Panc1 (cell line): ENCODE measurements at regions not wholly inside any gene's neighbourhood (a gene's known extent, or its start where the extent isn't known, plus 50 kb on each side); places are given as distances from the start of the nearest gene placed in this dataset.

Experiments
- ATAC-seq: fragments of 200-7000 bp; cut with Tn5 transposase; 2 replicates; pipeline ENCODE4 v1.9.1; 2020; ENCODE audit warnings: mild to moderate bottlenecking, moderate library complexity
- BruUV-seq: library from RNA; stranded (reverse); fragments of 400-500 nt; replicated peaks from 2 replicates; lab custom pipeline; 2021; lab: Mats Ljungman, UMichigan
- CTCF ChIA-PET: fragments of 300-600 bp; sonication (Branson Sonifier 250); formaldehyde crosslinking; loops from one replicate; lab custom pipeline; 2022; ENCODE audit warnings: antibody characterized with exemption; lab: Charles Lee
- POLR2A ChIA-PET: fragments of 300-600 bp; sonication (Branson Sonifier 250); formaldehyde crosslinking; loops from one replicate; lab custom pipeline; 2022; ENCODE audit warnings: antibody characterized with exemption; lab: Charles Lee
- DNase-seq: peaks from one replicate; pipeline ENCODE4 v3.0.0-alpha.2; 2010; ENCODE audit warnings: low read depth, low spot score
- H3K27ac ChIP-seq: 2 replicates; pipeline ENCODE4 v1.5.1; 2011; ENCODE audit warnings: mild to moderate bottlenecking, low read length, inconsistent platforms
- H3K27me3 ChIP-seq: fragments of 200-500 bp; sonication (Bioruptor generic); 2 replicates; pipeline ENCODE4 v1.6.0; 2014; ENCODE audit warnings: low read length, inconsistent platforms; ENCODE audit not compliant: control insufficient read depth, insufficient read depth
- H3K36me3 ChIP-seq: fragments of 200-500 bp; sonication (Bioruptor generic); 2 replicates; pipeline ENCODE4 v1.5.1; 2014; ENCODE audit warnings: inconsistent platforms, mild to moderate bottlenecking, low read length, moderate library complexity; ENCODE audit not compliant: control insufficient read depth, insufficient read depth
- H3K4me1 ChIP-seq: 2 replicates; pipeline ENCODE4 v1.5.1; 2011; ENCODE audit warnings: inconsistent platforms, mild to moderate bottlenecking, low read length, moderate library complexity; ENCODE audit not compliant: control insufficient read depth, insufficient read depth
- H3K4me3 ChIP-seq, 2 experiments: 2 replicates each; pipeline ENCODE4 v1.5.1; 2011 to 2012; ENCODE audit warnings: low read depth in 2 of 2, low read length in 2 of 2, mild to moderate bottlenecking in 2 of 2, inconsistent platforms in 1 of 2, moderate library complexity in 1 of 2
- H3K9me3 ChIP-seq: fragments of 200-500 bp; sonication (Bioruptor generic); 2 replicates; pipeline ENCODE4 v1.5.1; 2014; ENCODE audit warnings: low read depth, mild to moderate bottlenecking, inconsistent platforms, low read length, moderate library complexity; ENCODE audit not compliant: control insufficient read depth, insufficient read depth
- POLR2AphosphoS5 ChIP-seq: IDR thresholded peaks from 2 replicates; pipeline ENCODE4 v1.6.1; 2012; ENCODE audit warnings: mild to moderate bottlenecking, low read depth, low read length, moderate library complexity
- SIN3A ChIP-seq: IDR thresholded peaks from 2 replicates; pipeline ENCODE4 v1.6.1; 2012; ENCODE audit warnings: low read depth, mild to moderate bottlenecking, low read length, moderate library complexity, borderline replicate concordance; ENCODE audit not compliant: insufficient read depth
- TCF7L2 ChIP-seq: IDR thresholded peaks from 2 replicates; pipeline ENCODE4 v1.6.1; 2011; ENCODE audit warnings: mild to moderate bottlenecking, low read depth, low read length, inconsistent platforms
- in situ Hi-C: cut with HindIII; loops from 2 replicates; pipeline ENCODE4 v1.10.0; 2016; ENCODE audit warnings: low sequenced_read_pairs, low pct_unique_long_range_greater_than_20kb
- intact Hi-C: fragments of 100-400 bp; cut with micrococcal nuclease; formaldehyde crosslinking; loops from one replicate; pipeline ENCODE4 v1.10.0; 2022; ENCODE audit not compliant: unreplicated experiment
- TF ChIP-seq, protein P1 (sequence below), 2 experiments: IDR thresholded peaks; 2 replicates each; pipeline ENCODE4 v1.6.1; 2011 to 2012; ENCODE audit warnings: low read depth in 2 of 2, control low read depth in 1 of 2, low read length in 1 of 2, mild to moderate bottlenecking in 1 of 2, moderate library complexity in 1 of 2; ENCODE audit not compliant: insufficient read depth in 1 of 2
- TF ChIP-seq, protein P2 (sequence below): fragments of 450-650 bp; IDR thresholded peaks from 2 replicates; pipeline ENCODE4 v1.5.1; 2017; ENCODE audit warnings: mild to moderate bottlenecking

GRCh38 chr2:107466241-107466640 is 360.5 kb upstream of the RGPD4 start:
- Histone ChIP-seq H3K27me3 (no peaks in the 10 kb centered on the region), H3K36me3 (no peaks in the 10 kb centered on the region), H3K4me1 (no peaks in the 10 kb centered on the region), H3K9me3 (no peaks in the 10 kb centered on the region), H3K4me3 (no peak overlapping the region), H3K27ac (no peak overlapping the region)
- in situ Hi-C loops (no loop called here), intact Hi-C loops (no loop called here)
- no TSS peak for BruUV-seq
- no peak for DNase-seq
- ChIA-PET POLR2A (no interaction called here), CTCF (no interaction called here)
- TF ChIP-seq, protein P1, sequence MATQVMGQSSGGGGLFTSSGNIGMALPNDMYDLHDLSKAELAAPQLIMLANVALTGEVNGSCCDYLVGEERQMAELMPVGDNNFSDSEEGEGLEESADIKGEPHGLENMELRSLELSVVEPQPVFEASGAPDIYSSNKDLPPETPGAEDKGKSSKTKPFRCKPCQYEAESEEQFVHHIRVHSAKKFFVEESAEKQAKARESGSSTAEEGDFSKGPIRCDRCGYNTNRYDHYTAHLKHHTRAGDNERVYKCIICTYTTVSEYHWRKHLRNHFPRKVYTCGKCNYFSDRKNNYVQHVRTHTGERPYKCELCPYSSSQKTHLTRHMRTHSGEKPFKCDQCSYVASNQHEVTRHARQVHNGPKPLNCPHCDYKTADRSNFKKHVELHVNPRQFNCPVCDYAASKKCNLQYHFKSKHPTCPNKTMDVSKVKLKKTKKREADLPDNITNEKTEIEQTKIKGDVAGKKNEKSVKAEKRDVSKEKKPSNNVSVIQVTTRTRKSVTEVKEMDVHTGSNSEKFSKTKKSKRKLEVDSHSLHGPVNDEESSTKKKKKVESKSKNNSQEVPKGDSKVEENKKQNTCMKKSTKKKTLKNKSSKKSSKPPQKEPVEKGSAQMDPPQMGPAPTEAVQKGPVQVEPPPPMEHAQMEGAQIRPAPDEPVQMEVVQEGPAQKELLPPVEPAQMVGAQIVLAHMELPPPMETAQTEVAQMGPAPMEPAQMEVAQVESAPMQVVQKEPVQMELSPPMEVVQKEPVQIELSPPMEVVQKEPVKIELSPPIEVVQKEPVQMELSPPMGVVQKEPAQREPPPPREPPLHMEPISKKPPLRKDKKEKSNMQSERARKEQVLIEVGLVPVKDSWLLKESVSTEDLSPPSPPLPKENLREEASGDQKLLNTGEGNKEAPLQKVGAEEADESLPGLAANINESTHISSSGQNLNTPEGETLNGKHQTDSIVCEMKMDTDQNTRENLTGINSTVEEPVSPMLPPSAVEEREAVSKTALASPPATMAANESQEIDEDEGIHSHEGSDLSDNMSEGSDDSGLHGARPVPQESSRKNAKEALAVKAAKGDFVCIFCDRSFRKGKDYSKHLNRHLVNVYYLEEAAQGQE (IDR thresholded peaks at IDR 0.05; ENCODE audit: insufficient read depth in 1 of 2, low read depth in 2 of 2, low read length in 1 of 2), result no peak
- TF ChIP-seq, protein P2, sequence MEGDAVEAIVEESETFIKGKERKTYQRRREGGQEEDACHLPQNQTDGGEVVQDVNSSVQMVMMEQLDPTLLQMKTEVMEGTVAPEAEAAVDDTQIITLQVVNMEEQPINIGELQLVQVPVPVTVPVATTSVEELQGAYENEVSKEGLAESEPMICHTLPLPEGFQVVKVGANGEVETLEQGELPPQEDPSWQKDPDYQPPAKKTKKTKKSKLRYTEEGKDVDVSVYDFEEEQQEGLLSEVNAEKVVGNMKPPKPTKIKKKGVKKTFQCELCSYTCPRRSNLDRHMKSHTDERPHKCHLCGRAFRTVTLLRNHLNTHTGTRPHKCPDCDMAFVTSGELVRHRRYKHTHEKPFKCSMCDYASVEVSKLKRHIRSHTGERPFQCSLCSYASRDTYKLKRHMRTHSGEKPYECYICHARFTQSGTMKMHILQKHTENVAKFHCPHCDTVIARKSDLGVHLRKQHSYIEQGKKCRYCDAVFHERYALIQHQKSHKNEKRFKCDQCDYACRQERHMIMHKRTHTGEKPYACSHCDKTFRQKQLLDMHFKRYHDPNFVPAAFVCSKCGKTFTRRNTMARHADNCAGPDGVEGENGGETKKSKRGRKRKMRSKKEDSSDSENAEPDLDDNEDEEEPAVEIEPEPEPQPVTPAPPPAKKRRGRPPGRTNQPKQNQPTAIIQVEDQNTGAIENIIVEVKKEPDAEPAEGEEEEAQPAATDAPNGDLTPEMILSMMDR, result no peak
- no peak for TF ChIP-seq TCF7L2
- TF ChIP-seq POLR2AphosphoS5, result no peak
- no peak for TF ChIP-seq SIN3A
- ATAC-seq, result no peak

- in situ Hi-C loops, result no loop called here
- BruUV-seq, result no TSS peak
Observed at GRCh38 chr2:107466984-107467773, 359.5 kb upstream of the RGPD4 start.

More at GRCh38 chr2:107466984-107467773, 359.5 kb upstream of the RGPD4 start:
- DNase-seq, result no peak
- POLR2A ChIA-PET, result no interaction called here
- no peaks in the 10 kb centered on the region for H3K27me3 ChIP-seq
- H3K4me3 ChIP-seq, result no peak overlapping the region
- ATAC-seq, result no peak
- no peaks in the 10 kb centered on the region for H3K4me1 ChIP-seq
- intact Hi-C loops, result no loop called here
- CTCF ChIA-PET, result no interaction called here
- no peaks in the 10 kb centered on the region for H3K9me3 ChIP-seq
- TF ChIP-seq, protein P1 (IDR thresholded peaks at IDR 0.05; ENCODE audit: insufficient read depth in 1 of 2, low read depth in 2 of 2, low read length in 1 of 2), result no peak
- TF ChIP-seq TCF7L2 (no peak), SIN3A (no peak), POLR2AphosphoS5 (no peak)
- TF ChIP-seq, protein P2, result no peak
- H3K27ac ChIP-seq, result no peak overlapping the region
- H3K36me3 ChIP-seq, result no peaks in the 10 kb centered on the region
